ENCODE measurements at regions not wholly inside any gene's neighbourhood (a gene's known extent, or its start where the extent isn't known, plus 50 kb on each side); places are given as distances from the start of the nearest gene placed in this dataset.

DNA sequence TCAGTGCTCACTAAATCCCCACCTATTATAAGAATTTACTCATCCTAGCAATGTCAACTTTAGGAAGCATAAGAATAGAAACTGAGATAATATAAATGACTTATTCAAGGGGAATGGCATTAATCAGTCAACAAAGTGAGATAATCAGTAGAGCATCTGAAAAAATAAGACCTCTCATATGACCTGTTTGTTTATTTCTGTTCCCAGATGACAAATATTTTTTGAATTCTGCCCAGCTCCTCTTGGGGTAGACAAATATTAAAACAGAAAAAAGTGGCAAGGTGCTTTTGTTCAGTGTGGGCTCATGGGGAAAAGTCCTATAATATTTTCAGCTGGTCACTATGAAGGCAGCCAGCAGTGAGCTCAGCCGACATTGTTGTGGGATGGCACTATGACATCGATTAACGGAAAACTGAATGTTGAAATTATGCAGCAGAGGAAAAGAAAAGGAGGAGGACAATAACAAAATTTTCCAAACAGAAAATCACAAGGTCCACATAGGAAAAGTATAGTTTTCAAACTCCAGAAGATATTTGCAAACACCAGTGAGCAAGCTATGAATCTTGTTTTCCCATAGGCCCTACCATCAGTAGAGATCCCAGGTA is 109.6 kb downstream of the ANXA3 start:
- TF ChIP-seq, protein P1, sequence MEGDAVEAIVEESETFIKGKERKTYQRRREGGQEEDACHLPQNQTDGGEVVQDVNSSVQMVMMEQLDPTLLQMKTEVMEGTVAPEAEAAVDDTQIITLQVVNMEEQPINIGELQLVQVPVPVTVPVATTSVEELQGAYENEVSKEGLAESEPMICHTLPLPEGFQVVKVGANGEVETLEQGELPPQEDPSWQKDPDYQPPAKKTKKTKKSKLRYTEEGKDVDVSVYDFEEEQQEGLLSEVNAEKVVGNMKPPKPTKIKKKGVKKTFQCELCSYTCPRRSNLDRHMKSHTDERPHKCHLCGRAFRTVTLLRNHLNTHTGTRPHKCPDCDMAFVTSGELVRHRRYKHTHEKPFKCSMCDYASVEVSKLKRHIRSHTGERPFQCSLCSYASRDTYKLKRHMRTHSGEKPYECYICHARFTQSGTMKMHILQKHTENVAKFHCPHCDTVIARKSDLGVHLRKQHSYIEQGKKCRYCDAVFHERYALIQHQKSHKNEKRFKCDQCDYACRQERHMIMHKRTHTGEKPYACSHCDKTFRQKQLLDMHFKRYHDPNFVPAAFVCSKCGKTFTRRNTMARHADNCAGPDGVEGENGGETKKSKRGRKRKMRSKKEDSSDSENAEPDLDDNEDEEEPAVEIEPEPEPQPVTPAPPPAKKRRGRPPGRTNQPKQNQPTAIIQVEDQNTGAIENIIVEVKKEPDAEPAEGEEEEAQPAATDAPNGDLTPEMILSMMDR (conservative IDR thresholded peaks at IDR 0.05 in 1 of 2, IDR thresholded peaks at IDR 0.05 in 1 of 2; ENCODE audit: low read depth in 1 of 2, low read length in 2 of 2): no peak
- TF ChIP-seq EZH2 (IDR thresholded peaks at IDR 0.05; ENCODE audit: low read length, missing control alignments): no peak

Measured in fibroblast of lung (primary cell).